T-helper 1 cell (primary cell): ENCODE measurements at regions not wholly inside any gene's neighbourhood (a gene's known extent, or its start where the extent isn't known, plus 50 kb on each side); places are given as distances from the start of the nearest gene placed in this dataset.
"Not testable (repeated sequence)": the region's sequence is repeated elsewhere in the genome, so short reads cannot be mapped to it uniquely, and the experiment has no call there.

Experiments used
- DNase-seq, 5 donors: peaks; one replicate each; pipeline ENCODE4 v3.0.0-alpha.2; 2012 to 2020

- DNase-seq, result not testable (repeated sequence)
Measured at GRCh38 chr1:245061808-245062207, 93.0 kb upstream of the KIF26B start.

- DNase-seq, result no peak
Measured at GRCh38 chr1:245060684-245061374, 94.0 kb upstream of the KIF26B start.

- no peak for DNase-seq
Measured at GRCh38 chr1:245059806-245060424, 94.9 kb upstream of the KIF26B start.

GRCh38 chr1:245058882-245059281 is 95.9 kb upstream of the KIF26B start:
- no peak for DNase-seq

GRCh38 chr1:245058436-245058835 is 96.3 kb upstream of the KIF26B start:
- no peak for DNase-seq

GRCh38 chr1:245056913-245057312 is 97.9 kb upstream of the KIF26B start:
- no peak for DNase-seq

- not testable (repeated sequence) for DNase-seq
Measured at GRCh38 chr1:245056296-245056695, 98.5 kb upstream of the KIF26B start.

GRCh38 chr1:245055752-245056151 is 99.0 kb upstream of the KIF26B start:
- DNase-seq, result no peak

GRCh38 chr1:245054507-245055270 is 100.1 kb upstream of the KIF26B start:
- DNase-seq, result no peak

GRCh38 chr1:245054105-245054504 is 100.7 kb upstream of the KIF26B start:
- no peak for DNase-seq

GRCh38 chr1:245052258-245052657 is 102.5 kb upstream of the KIF26B start:
- no peak for DNase-seq

GRCh38 chr1:245051349-245052221 is 103.2 kb upstream of the KIF26B start:
- DNase-seq, result peak in 1 of 5 donors; percentile 58

- DNase-seq, result no peak
Measured at GRCh38 chr1:245046769-245047168, 108.0 kb upstream of the KIF26B start.

- no peak for DNase-seq
Measured at GRCh38 chr1:245046315-245046714, 108.5 kb upstream of the KIF26B start.

GRCh38 chr1:245045087-245045881 is 109.5 kb upstream of the KIF26B start:
- DNase-seq, result no peak

GRCh38 chr1:245043611-245043940 is 111.2 kb upstream of the KIF26B start:
- DNase-seq, result no peak

- DNase-seq, result no peak
Measured at GRCh38 chr1:245041058-245041698, 113.6 kb upstream of the KIF26B start.

GRCh38 chr1:245039196-245039595 is 115.6 kb upstream of the KIF26B start:
- DNase-seq, result no peak

GRCh38 chr1:245036102-245036501 is 118.7 kb upstream of the KIF26B start:
- DNase-seq, result no peak

GRCh38 chr1:245031041-245031440 is 123.7 kb upstream of the KIF26B start:
- DNase-seq, result no peak

- no peak for DNase-seq
Measured at GRCh38 chr1:245026247-245026646, 128.5 kb upstream of the KIF26B start.

GRCh38 chr1:245025525-245025924 is 129.3 kb upstream of the KIF26B start:
- DNase-seq, result no peak
